ENCODE measurements at regions not wholly inside any gene's neighbourhood (a gene's known extent, or its start where the extent isn't known, plus 50 kb on each side); places are given as distances from the start of the nearest gene placed in this dataset.

DNA sequence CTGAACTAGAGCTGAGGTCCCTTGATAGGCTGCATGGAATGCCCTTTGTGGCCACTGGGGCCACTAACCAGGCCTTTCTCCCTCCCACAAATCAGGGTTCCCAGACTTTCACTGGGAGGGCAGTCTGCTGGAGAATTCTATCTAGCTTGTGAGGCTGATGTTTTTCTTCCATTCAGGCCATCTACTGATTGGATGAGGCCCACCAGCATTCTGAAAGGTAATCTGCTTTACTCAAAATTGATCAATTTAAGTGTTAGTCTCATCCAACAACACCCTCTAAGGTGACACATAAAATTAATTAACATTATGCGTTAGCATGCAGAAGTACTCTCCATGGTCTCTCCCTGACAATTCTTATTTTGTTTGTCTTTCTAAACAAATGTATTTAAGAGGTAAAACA lies 80.5 kb downstream of the RTP4 start:
- TF ChIP-seq, protein P1, sequence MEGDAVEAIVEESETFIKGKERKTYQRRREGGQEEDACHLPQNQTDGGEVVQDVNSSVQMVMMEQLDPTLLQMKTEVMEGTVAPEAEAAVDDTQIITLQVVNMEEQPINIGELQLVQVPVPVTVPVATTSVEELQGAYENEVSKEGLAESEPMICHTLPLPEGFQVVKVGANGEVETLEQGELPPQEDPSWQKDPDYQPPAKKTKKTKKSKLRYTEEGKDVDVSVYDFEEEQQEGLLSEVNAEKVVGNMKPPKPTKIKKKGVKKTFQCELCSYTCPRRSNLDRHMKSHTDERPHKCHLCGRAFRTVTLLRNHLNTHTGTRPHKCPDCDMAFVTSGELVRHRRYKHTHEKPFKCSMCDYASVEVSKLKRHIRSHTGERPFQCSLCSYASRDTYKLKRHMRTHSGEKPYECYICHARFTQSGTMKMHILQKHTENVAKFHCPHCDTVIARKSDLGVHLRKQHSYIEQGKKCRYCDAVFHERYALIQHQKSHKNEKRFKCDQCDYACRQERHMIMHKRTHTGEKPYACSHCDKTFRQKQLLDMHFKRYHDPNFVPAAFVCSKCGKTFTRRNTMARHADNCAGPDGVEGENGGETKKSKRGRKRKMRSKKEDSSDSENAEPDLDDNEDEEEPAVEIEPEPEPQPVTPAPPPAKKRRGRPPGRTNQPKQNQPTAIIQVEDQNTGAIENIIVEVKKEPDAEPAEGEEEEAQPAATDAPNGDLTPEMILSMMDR (IDR thresholded peaks at IDR 0.05): no peak
- TF ChIP-seq POLR2A (IDR thresholded peaks at IDR 0.05): no peak
